Omental fat pad (tissue), 3 donors: ENCODE measurements at regions not wholly inside any gene's neighbourhood (a gene's known extent, or its start where the extent isn't known, plus 50 kb on each side); places are given as distances from the start of the nearest gene placed in this dataset.

Source experiments
- ATAC-seq: fragments of 150-250 bp; one replicate; pipeline ENCODE4 v1.9.1; 2016; ENCODE audit warnings: mild to moderate bottlenecking, moderate library complexity; ENCODE audit not compliant: low FRiP score
- DNase-seq: peaks from one replicate; pipeline ENCODE4 v3.0.0-alpha.2; 2019; ENCODE audit warnings: low spot score
- TF ChIP-seq, protein P1 (sequence below), 3 donors: fragments of 450-650 bp; IDR thresholded peaks; one replicate each; pipeline ENCODE4 v1.5.1; 2016 to 2017; ENCODE audit warnings: antibody characterized with exemption in 3 of 3, mild to moderate bottlenecking in 3 of 3, moderate library complexity in 2 of 3

DNA sequence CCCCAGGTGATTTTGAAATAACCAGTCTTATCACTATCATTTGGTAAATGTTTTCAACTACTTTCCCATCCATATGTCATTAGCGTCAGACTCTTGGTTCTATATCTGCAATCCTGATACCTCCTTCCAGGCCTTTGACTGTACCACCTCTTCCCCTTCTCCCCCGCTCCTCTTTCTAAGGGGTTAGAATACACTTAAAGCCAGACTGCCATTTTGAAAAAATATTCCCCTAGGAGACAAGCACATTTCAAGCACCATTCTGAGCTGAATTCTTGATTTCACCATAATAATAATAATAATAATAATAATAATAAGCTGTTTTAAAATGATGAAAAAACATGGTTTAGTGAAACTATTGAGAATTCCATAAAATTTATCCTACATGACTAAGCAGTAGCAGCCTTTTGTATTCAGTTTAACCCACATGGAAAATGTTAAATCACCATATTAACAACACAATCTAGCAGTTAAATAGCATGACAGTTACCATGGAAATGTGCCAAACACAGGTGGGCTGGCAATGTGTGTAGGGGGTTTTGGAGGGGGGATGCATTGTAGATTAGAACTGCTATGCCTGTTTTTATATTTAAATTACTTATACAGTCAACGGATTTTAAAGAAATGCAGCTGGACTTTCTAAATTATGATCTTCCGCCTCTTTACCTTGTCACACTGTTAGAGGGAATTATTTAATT, 480.2 kb upstream of the DEPDC1 start:
- ATAC-seq: no peak

DNA sequence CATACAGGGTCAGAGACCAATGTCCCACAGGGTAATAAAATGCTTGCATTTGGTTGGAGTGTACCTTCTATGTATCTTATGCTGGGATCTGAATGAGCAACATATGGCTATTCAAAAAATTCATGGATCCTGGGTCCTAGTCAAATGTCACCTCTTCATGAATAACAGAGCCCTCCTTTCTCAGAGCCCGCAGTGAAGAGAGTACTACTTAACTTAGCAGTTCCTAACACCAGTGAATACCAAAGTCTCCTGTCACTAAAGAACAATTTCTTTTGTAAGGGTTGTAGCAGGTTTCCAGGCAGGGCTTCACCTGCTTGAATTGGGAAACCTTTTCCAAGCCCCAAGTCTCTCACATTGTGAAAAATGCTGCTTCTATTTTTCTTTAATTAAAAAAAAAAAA, 483.0 kb upstream of the DEPDC1 start:
- TF ChIP-seq, protein P1, sequence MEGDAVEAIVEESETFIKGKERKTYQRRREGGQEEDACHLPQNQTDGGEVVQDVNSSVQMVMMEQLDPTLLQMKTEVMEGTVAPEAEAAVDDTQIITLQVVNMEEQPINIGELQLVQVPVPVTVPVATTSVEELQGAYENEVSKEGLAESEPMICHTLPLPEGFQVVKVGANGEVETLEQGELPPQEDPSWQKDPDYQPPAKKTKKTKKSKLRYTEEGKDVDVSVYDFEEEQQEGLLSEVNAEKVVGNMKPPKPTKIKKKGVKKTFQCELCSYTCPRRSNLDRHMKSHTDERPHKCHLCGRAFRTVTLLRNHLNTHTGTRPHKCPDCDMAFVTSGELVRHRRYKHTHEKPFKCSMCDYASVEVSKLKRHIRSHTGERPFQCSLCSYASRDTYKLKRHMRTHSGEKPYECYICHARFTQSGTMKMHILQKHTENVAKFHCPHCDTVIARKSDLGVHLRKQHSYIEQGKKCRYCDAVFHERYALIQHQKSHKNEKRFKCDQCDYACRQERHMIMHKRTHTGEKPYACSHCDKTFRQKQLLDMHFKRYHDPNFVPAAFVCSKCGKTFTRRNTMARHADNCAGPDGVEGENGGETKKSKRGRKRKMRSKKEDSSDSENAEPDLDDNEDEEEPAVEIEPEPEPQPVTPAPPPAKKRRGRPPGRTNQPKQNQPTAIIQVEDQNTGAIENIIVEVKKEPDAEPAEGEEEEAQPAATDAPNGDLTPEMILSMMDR (IDR thresholded peaks at IDR 0.05): no peak
- DNase-seq: no peak
- ATAC-seq: no peak

More for the DNA sequence above, 480.2 kb upstream of the DEPDC1 start:
- TF ChIP-seq, protein P1 (IDR thresholded peaks at IDR 0.05): no peak
- DNase-seq: no peak

DNA sequence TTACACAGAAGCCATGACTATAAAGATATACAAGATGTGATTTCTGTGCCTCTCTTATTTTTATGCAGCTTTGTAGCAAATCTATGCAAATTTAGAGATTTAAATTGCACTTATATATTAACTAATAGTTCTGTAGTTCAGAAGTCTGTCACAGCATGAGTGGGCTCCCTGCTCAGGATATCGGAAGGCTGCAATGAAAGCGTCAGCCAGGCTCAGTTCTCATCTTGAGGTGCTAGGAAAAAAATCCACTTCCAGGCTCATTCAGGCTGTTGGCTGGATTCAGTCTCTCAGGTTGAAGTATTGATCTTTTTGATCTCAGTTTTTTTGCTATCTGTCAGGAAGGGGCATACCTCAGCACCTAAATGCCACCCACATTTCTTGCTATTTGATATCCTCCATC, 487.4 kb upstream of the DEPDC1 start:
- ATAC-seq (no peak), DNase-seq (no peak)
- TF ChIP-seq, protein P1 (IDR thresholded peaks at IDR 0.05): no peak

DNA sequence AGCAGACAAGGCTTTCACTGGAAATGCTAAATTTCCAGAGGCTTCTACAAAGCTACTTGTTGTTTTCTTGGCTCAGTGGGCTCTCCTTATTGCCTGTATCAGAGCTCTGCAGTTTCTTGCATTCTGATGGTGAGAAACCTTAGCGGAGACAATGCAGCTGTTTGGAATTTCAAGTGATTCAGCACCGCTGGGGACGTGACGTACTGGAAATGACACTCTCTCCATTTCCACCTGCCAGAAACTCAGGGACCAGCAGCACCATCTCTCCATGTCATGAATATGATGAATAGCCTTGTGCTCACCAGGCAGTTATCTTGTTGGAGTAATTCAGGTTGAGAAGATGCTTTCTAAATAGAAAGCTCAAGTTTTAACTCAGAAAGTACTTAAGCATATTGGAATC, 497.2 kb upstream of the DEPDC1 start:
- ATAC-seq: no peak

DNA sequence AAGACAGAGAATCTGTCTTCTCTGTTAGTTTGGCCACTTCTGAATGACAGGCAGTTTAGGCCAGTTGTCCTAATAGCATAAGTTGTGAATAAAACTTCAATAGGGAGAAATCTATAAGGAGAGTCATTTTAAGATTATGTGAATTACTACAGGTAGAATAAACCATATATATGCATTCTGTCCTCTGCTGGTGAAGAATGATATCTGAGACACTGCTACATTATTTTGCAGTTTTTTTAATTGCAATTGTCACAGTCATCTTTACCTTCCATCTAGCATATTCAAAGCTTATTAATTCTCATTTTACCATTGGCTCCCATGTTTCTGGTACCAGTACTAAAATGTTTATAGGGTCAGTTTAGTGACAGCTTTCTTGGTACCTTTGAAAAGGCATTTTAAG, 519.6 kb upstream of the DEPDC1 start:
- TF ChIP-seq, protein P1 (IDR thresholded peaks at IDR 0.05): no peak
- no peak for ATAC-seq

More for the DNA sequence above, 497.2 kb upstream of the DEPDC1 start:
- TF ChIP-seq, protein P1 (IDR thresholded peaks at IDR 0.05): no peak
- no peak for DNase-seq

DNA sequence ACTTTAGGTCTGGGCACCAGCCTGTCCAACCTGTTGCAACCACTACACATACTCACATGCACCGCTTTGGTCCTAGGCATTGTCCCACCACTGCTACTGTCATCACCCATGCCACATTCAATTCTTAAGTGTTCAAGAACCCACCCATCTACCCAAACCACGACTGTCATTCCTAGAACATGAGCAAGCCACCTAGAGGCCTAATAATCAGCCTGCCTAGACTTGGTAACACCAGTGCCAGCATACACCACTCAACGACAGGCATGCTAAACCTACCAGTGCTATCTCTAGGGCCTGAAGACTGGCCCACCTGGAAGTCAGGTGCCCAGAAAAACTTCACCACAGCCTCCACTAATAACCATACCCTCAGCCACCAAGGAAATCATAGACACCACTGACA, 532.8 kb upstream of the DEPDC1 start:
- TF ChIP-seq, protein P1 (IDR thresholded peaks at IDR 0.05): no peak
- ATAC-seq (no peak), DNase-seq (no peak)

More for the DNA sequence above, 519.6 kb upstream of the DEPDC1 start:
- no peak for DNase-seq

DNA sequence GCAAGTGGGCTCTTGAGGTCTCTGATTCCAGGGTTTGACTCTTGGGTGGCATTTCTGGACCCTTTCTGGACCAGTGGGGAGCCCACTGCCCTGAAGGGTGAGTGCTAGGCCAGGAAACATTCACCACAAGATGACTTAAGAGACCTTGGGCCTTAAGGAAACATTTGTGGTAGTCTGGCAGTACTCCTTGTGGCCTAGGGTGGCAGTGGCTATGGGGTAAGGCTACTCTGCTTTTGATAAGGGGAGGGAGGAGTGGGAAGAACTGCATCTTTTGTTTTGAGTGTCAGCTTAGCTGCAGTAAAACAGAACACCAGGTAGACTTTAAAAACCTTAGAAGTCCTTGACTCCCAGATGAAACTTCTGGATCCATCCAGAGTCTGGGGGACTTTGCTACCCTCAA, 529.3 kb upstream of the LRRC7 start:
- no peak for DNase-seq
- ATAC-seq: no peak
- TF ChIP-seq, protein P1 (IDR thresholded peaks at IDR 0.05): no peak
